GM23338 (cell line): ENCODE measurements at regions not wholly inside any gene's neighbourhood (a gene's known extent, or its start where the extent isn't known, plus 50 kb on each side); places are given as distances from the start of the nearest gene placed in this dataset.

ENCODE experiments used
- ATAC-seq: fragments of 200-7000 bp; cut with Tn5 transposase; 3 replicates; pipeline ENCODE4 v1.9.1; 2020
- DNase-seq: peaks from one replicate; pipeline ENCODE4 v3.0.0-alpha.2; 2015; ENCODE audit warnings: low spot score
- H2AFZ ChIP-seq: fragments of 200-600 bp; sonication (generic); 2 replicates; pipeline ENCODE4 v1.8.0; 2016; ENCODE audit warnings: antibody characterized with exemption, mild to moderate bottlenecking, moderate library complexity
- H3F3A ChIP-seq: fragments of 200-600 bp; sonication (generic); replicated peaks from 2 replicates; pipeline ENCODE4 v1.8.0; 2017; ENCODE audit warnings: antibody characterized with exemption, mixed run types, low read depth
- H3K27ac ChIP-seq: fragments of 200-600 bp; sonication (generic); 2 replicates; pipeline ENCODE4 v1.6.1; 2016; ENCODE audit warnings: low read depth
- H3K27me3 ChIP-seq: fragments of 200-600 bp; sonication (generic); 2 replicates; pipeline ENCODE4 v1.8.0; 2016; ENCODE audit warnings: mild to moderate bottlenecking, mixed run types, moderate library complexity; ENCODE audit not compliant: insufficient read depth
- H3K36me3 ChIP-seq: fragments of 200-600 bp; sonication (generic); 2 replicates; pipeline ENCODE4 v1.8.0; 2016; ENCODE audit warnings: mild to moderate bottlenecking; ENCODE audit not compliant: insufficient read depth
- H3K4me1 ChIP-seq: fragments of 200-600 bp; sonication (generic); 2 replicates; pipeline ENCODE4 v1.8.0; 2016; ENCODE audit warnings: mild to moderate bottlenecking, moderate library complexity; ENCODE audit not compliant: insufficient read depth
- H3K4me2 ChIP-seq: fragments of 200-600 bp; sonication (generic); 2 replicates; pipeline ENCODE4 v1.7.1; 2017; ENCODE audit warnings: mixed run types
- H3K4me3 ChIP-seq: fragments of 200-600 bp; sonication (generic); 2 replicates; pipeline ENCODE4 v1.6.1; 2016; ENCODE audit warnings: mixed run types
- H3K79me2 ChIP-seq: fragments of 200-600 bp; sonication (generic); replicated peaks from 2 replicates; pipeline ENCODE4 v1.8.0; 2017; ENCODE audit warnings: mild to moderate bottlenecking; ENCODE audit not compliant: insufficient read depth
- H3K9me2 ChIP-seq: fragments of 200-600 bp; sonication (generic); 2 replicates; pipeline ENCODE4 v1.8.0; 2017; ENCODE audit not compliant: insufficient read depth
- H4K20me1 ChIP-seq: fragments of 200-600 bp; sonication (generic); replicated peaks from 2 replicates; pipeline ENCODE4 v1.8.0; 2017; ENCODE audit warnings: mild to moderate bottlenecking; ENCODE audit not compliant: insufficient read depth
- H3K27ac Mint-ChIP-seq: 2 replicates; pipeline ENCODE4 v1.8.0; 2020; ENCODE audit warnings: inconsistent platforms, mild to moderate bottlenecking, moderate library complexity, mixed read lengths
- H3K27me3 Mint-ChIP-seq: 3 replicates; pipeline ENCODE4 v1.8.0; 2022; ENCODE audit warnings: low read depth, mild to moderate bottlenecking, moderate library complexity, mixed read lengths, inconsistent platforms; ENCODE audit not compliant: insufficient read depth, poor library complexity
- H3K36me3 Mint-ChIP-seq: 3 replicates; pipeline ENCODE4 v1.8.0; 2021; ENCODE audit warnings: low read depth, mild to moderate bottlenecking, inconsistent platforms, moderate library complexity, mixed read lengths
- H3K4me1 Mint-ChIP-seq: 3 replicates; pipeline ENCODE4 v1.8.0; 2020; ENCODE audit warnings: mild to moderate bottlenecking, inconsistent platforms, mixed read lengths
- H3K4me3 Mint-ChIP-seq: 3 replicates; pipeline ENCODE4 v1.8.0; 2021; ENCODE audit warnings: moderate library complexity, mild to moderate bottlenecking, inconsistent platforms, mixed read lengths
- H3K9me3 Mint-ChIP-seq: 3 replicates; pipeline ENCODE4 v1.8.0; 2020; ENCODE audit warnings: moderate library complexity, mild to moderate bottlenecking, inconsistent platforms, mixed read lengths
- CREB1 ChIP-seq: fragments of 250-450 bp; sonication (Bioruptor Pico); IDR thresholded peaks from 2 replicates; pipeline ENCODE4 v1.5.0; 2020; ENCODE audit warnings: low read depth, mild to moderate bottlenecking, moderate library complexity
- EZH2 ChIP-seq: fragments of 200-600 bp; sonication (generic); IDR thresholded peaks from one replicate; pipeline ENCODE4 v1.8.0; 2017; ENCODE audit warnings: antibody characterized with exemption, mild to moderate bottlenecking, low read depth; ENCODE audit not compliant: unreplicated experiment
- EZH2phosphoT487 ChIP-seq: fragments of 200-600 bp; sonication (generic); IDR thresholded peaks from one replicate; pipeline ENCODE4 v1.8.1; 2018; ENCODE audit warnings: antibody characterized with exemption; ENCODE audit not compliant: unreplicated experiment
- JUNB ChIP-seq: IDR thresholded peaks from one replicate; pipeline ENCODE4 v1.6.1; 2016; ENCODE audit warnings: antibody characterized with exemption; ENCODE audit not compliant: unreplicated experiment
- NANOG ChIP-seq: IDR thresholded peaks from 2 replicates; pipeline ENCODE4 v1.6.1; 2016; ENCODE audit warnings: antibody characterized with exemption, borderline replicate concordance
- POLR2AphosphoS5 ChIP-seq: IDR thresholded peaks from 2 replicates; pipeline ENCODE4 v1.6.1; 2016; ENCODE audit warnings: antibody characterized with exemption, low read depth
- STAT1 ChIP-seq: IDR thresholded peaks from one replicate; pipeline ENCODE4 v1.6.1; 2016; ENCODE audit warnings: antibody characterized with exemption; ENCODE audit not compliant: unreplicated experiment
- ZNF114 ChIP-seq: fragments of 250-450 bp; sonication (Bioruptor Pico); IDR thresholded peaks from 2 replicates; pipeline ENCODE4 v1.5.0; 2020; ENCODE audit warnings: mild to moderate bottlenecking, moderate library complexity
- ZNF331 ChIP-seq: fragments of 250-450 bp; sonication (Bioruptor Pico); IDR thresholded peaks from 2 replicates; pipeline ENCODE4 v1.5.0; 2020; ENCODE audit warnings: low read depth, mild to moderate bottlenecking, moderate library complexity
- TF ChIP-seq, protein P1 (sequence below), 2 experiments: fragments of 200-600 bp in 1 of 2; sonication (generic) in 1 of 2; conservative IDR thresholded peaks; 2 replicates each; pipeline versions ENCODE4 v1.5.1 to v1.6.1; 2016 to 2017; ENCODE audit warnings: antibody characterized with exemption in 2 of 2, low read depth in 2 of 2, mild to moderate bottlenecking in 2 of 2, moderate library complexity in 1 of 2
- TF ChIP-seq, protein P2 (sequence below): fragments of 250-450 bp; sonication (Bioruptor Pico); IDR thresholded peaks from 2 replicates; pipeline ENCODE4 v1.5.0; 2020; ENCODE audit warnings: mild to moderate bottlenecking, moderate library complexity
- TF ChIP-seq, protein P3 (sequence below): IDR thresholded peaks from 2 replicates; pipeline ENCODE4 v1.6.1; 2016; ENCODE audit warnings: antibody characterized with exemption

DNA sequence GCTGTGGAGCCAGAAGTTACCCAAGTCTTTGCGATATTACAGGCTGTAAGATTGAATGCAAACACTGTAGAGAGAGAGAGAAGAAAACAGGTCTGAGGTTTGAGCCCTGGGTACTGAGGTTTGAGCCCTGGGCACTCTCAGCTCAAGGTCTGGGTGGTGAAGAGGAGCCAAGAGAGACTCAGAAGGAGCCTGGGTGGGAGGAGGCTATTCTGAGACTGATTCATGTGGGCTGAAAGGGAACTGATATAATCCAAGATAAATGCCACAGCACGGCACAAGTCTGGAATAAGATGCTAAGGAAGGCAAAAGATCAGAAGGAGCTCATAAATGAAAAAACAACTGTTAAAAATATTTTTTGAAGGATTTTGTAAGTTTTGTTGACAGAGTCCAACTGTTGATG is 407.6 kb upstream of the HS6ST1 start (continued):
- TF ChIP-seq, protein P1, sequence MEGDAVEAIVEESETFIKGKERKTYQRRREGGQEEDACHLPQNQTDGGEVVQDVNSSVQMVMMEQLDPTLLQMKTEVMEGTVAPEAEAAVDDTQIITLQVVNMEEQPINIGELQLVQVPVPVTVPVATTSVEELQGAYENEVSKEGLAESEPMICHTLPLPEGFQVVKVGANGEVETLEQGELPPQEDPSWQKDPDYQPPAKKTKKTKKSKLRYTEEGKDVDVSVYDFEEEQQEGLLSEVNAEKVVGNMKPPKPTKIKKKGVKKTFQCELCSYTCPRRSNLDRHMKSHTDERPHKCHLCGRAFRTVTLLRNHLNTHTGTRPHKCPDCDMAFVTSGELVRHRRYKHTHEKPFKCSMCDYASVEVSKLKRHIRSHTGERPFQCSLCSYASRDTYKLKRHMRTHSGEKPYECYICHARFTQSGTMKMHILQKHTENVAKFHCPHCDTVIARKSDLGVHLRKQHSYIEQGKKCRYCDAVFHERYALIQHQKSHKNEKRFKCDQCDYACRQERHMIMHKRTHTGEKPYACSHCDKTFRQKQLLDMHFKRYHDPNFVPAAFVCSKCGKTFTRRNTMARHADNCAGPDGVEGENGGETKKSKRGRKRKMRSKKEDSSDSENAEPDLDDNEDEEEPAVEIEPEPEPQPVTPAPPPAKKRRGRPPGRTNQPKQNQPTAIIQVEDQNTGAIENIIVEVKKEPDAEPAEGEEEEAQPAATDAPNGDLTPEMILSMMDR (conservative IDR thresholded peaks at IDR 0.05; ENCODE audit: low read depth in 2 of 2) = no peak

DNA sequence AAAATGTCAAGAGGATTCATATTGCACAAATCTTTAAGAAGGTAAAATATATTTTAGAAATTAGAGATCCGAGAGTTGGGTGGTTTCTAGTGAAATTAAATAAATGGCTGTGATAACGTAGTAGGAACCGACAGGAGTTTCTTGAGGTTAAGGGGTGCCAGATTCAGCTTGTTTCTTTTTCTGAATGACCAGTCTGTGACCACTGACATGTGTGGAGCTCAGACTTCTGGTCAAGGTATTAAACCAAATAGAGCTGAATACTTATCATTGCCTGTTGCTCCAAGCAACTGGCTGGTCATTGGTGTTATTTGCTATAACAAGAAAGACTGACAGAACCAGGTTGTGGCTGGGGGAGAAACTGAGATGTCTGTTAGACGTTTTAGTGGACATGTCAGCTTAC is 408.2 kb upstream of the HS6ST1 start:
- Histone ChIP-seq H4K20me1 (no peaks in the 10 kb centered on the region), H3K4me2 (no peak overlapping the region), H3K27ac (no peak overlapping the region), H2AFZ (no peak overlapping the region), H3K9me2 (no peaks in the 10 kb centered on the region), H3K27me3 (no peaks in the 10 kb centered on the region), H3K4me1 (no peaks in the 10 kb centered on the region), H3K36me3 (no peaks in the 10 kb centered on the region), H3F3A (no peaks in the 10 kb centered on the region), H3K4me3 (no peak overlapping the region), H3K79me2 (no peaks in the 10 kb centered on the region)
- no peak for ATAC-seq
- peaks cover 3% of the 10 kb centered on the region; the same call in 2 of the 3 replicates for H3K4me1 Mint-ChIP-seq
- DNase-seq = no peak
- H3K27ac Mint-ChIP-seq = no peak overlapping the region
- peaks cover 3% of the 10 kb centered on the region for H3K9me3 Mint-ChIP-seq
- H3K36me3 Mint-ChIP-seq = no peaks in the 10 kb centered on the region; the same call in 1 of the 3 replicates
- no peaks in the 10 kb centered on the region for H3K27me3 Mint-ChIP-seq
- H3K4me3 Mint-ChIP-seq = no peak overlapping the region
- TF ChIP-seq POLR2AphosphoS5 = no peak
- TF ChIP-seq, protein P2, sequence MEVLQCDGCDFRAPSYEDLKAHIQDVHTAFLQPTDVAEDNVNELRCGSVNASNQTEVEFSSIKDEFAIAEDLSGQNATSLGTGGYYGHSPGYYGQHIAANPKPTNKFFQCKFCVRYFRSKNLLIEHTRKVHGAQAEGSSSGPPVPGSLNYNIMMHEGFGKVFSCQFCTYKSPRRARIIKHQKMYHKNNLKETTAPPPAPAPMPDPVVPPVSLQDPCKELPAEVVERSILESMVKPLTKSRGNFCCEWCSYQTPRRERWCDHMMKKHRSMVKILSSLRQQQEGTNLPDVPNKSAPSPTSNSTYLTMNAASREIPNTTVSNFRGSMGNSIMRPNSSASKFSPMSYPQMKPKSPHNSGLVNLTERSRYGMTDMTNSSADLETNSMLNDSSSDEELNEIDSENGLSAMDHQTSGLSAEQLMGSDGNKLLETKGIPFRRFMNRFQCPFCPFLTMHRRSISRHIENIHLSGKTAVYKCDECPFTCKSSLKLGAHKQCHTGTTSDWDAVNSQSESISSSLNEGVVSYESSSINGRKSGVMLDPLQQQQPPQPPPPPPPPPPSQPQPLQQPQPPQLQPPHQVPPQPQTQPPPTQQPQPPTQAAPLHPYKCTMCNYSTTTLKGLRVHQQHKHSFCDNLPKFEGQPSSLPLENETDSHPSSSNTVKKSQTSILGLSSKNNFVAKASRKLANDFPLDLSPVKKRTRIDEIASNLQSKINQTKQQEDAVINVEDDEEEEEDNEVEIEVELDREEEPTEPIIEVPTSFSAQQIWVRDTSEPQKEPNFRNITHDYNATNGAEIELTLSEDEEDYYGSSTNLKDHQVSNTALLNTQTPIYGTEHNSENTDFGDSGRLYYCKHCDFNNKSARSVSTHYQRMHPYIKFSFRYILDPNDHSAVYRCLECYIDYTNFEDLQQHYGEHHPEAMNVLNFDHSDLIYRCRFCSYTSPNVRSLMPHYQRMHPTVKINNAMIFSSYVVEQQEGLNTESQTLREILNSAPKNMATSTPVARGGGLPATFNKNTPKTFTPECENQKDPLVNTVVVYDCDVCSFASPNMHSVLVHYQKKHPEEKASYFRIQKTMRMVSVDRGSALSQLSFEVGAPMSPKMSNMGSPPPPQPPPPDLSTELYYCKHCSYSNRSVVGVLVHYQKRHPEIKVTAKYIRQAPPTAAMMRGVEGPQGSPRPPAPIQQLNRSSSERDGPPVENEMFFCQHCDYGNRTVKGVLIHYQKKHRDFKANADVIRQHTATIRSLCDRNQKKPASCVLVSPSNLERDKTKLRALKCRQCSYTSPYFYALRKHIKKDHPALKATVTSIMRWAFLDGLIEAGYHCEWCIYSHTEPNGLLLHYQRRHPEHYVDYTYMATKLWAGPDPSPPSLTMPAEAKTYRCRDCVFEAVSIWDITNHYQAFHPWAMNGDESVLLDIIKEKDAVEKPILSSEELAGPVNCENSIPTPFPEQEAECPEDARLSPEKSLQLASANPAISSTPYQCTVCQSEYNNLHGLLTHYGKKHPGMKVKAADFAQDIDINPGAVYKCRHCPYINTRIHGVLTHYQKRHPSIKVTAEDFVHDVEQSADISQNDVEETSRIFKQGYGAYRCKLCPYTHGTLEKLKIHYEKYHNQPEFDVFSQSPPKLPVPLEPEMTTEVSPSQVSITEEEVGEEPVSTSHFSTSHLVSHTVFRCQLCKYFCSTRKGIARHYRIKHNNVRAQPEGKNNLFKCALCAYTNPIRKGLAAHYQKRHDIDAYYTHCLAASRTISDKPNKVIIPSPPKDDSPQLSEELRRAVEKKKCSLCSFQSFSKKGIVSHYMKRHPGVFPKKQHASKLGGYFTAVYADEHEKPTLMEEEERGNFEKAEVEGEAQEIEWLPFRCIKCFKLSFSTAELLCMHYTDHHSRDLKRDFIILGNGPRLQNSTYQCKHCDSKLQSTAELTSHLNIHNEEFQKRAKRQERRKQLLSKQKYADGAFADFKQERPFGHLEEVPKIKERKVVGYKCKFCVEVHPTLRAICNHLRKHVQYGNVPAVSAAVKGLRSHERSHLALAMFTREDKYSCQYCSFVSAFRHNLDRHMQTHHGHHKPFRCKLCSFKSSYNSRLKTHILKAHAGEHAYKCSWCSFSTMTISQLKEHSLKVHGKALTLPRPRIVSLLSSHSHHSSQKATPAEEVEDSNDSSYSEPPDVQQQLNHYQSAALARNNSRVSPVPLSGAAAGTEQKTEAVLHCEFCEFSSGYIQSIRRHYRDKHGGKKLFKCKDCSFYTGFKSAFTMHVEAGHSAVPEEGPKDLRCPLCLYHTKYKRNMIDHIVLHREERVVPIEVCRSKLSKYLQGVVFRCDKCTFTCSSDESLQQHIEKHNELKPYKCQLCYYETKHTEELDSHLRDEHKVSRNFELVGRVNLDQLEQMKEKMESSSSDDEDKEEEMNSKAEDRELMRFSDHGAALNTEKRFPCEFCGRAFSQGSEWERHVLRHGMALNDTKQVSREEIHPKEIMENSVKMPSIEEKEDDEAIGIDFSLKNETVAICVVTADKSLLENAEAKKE (CRISPR knock-in tag) = no peak
- TF ChIP-seq CREB1 (CRISPR knock-in tag) = no peak
- TF ChIP-seq NANOG = no peak
- TF ChIP-seq EZH2phosphoT487 = no peak
- no peak for TF ChIP-seq STAT1
- TF ChIP-seq, protein P1 (conservative IDR thresholded peaks at IDR 0.05; ENCODE audit: low read depth in 2 of 2) = no peak
- TF ChIP-seq EZH2 = no peak
- TF ChIP-seq, protein P3, sequence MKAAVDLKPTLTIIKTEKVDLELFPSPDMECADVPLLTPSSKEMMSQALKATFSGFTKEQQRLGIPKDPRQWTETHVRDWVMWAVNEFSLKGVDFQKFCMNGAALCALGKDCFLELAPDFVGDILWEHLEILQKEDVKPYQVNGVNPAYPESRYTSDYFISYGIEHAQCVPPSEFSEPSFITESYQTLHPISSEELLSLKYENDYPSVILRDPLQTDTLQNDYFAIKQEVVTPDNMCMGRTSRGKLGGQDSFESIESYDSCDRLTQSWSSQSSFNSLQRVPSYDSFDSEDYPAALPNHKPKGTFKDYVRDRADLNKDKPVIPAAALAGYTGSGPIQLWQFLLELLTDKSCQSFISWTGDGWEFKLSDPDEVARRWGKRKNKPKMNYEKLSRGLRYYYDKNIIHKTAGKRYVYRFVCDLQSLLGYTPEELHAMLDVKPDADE = no peak
- TF ChIP-seq ZNF114 (CRISPR knock-in tag) = no peak
- TF ChIP-seq JUNB = no peak
- no peak for TF ChIP-seq ZNF331
